ENCODE measurements at regions not wholly inside any gene's neighbourhood (a gene's known extent, or its start where the extent isn't known, plus 50 kb on each side); places are given as distances from the start of the nearest gene placed in this dataset.

GRCh38 chr16:8182761-8183160 is 407.6 kb downstream of the TMEM114 start (continued):
- TF ChIP-seq ZBTB49 (tag by site-specific recombination; IDR thresholded peaks at IDR 0.05; ENCODE audit: low read depth) (no peak), ZNF416 (tag by site-specific recombination; IDR thresholded peaks at IDR 0.05) (no peak)

- ChIA-PET CTCF (no interaction called here), POLR2A (no interaction called here)
- no peaks in the 10 kb centered on the region for H3K36me3 ChIP-seq (ENCODE audit: control insufficient read depth in 2 of 2, insufficient read depth in 1 of 2, low read length in 2 of 2)
- TF ChIP-seq ZNF202 (tag by site-specific recombination; IDR thresholded peaks at IDR 0.05; ENCODE audit: borderline replicate concordance) = no peak
- TF ChIP-seq CTCF (tag by site-specific recombination; IDR thresholded peaks at IDR 0.05) = no peak
- TF ChIP-seq AEBP2 (tag by site-specific recombination; IDR thresholded peaks at IDR 0.05; ENCODE audit: borderline replicate concordance) = no peak
- no peak for TF ChIP-seq HIC1 (tag by site-specific recombination; IDR thresholded peaks at IDR 0.05)
- no peak for TF ChIP-seq ZNF404 (tag by site-specific recombination; IDR thresholded peaks at IDR 0.05)
- TF ChIP-seq ZNF549 (tag by site-specific recombination; IDR thresholded peaks at IDR 0.05) = no peak
- no peak for TF ChIP-seq ZNF830 (tag by site-specific recombination; IDR thresholded peaks at IDR 0.05; ENCODE audit: low read depth)
- no peak for TF ChIP-seq ZNF529 (tag by site-specific recombination; IDR thresholded peaks at IDR 0.05; ENCODE audit: insufficient replicate concordance)
- TF ChIP-seq ZNF645 (tag by site-specific recombination; IDR thresholded peaks at IDR 0.05) = no peak
- no peak for TF ChIP-seq ZNF266 (tag by site-specific recombination; IDR thresholded peaks at IDR 0.05; ENCODE audit: low read depth)
- no peak for TF ChIP-seq ZNF596 (tag by site-specific recombination; IDR thresholded peaks at IDR 0.05)
- no peak for TF ChIP-seq ZNF280D (tag by site-specific recombination; IDR thresholded peaks at IDR 0.05)
- no peak for TF ChIP-seq ZNF138 (tag by site-specific recombination; IDR thresholded peaks at IDR 0.05; ENCODE audit: borderline replicate concordance)
- no peak for TF ChIP-seq SCRT1 (tag by site-specific recombination; IDR thresholded peaks at IDR 0.05; ENCODE audit: borderline replicate concordance)
- no peak for TF ChIP-seq ZBTB20 (tag by site-specific recombination; IDR thresholded peaks at IDR 0.05)
- H3K4me3 ChIP-seq (ENCODE audit: low read depth, low read length) = no peak overlapping the region
- H3K4me1 ChIP-seq (ENCODE audit: control insufficient read depth, insufficient read depth, low read length) = no peaks in the 10 kb centered on the region
- H3K9me3 ChIP-seq (ENCODE audit: control insufficient read depth, insufficient read depth, low read depth, low read length) = no peaks in the 10 kb centered on the region
- H3K27ac ChIP-seq (ENCODE audit: extremely low read depth, low read depth, low read length) = no peak overlapping the region
Measured at GRCh38 chr16:8179615-8180014, 410.7 kb downstream of the TMEM114 start.
